Ecto neural progenitor cell (in vitro differentiated cells): ENCODE measurements at regions not wholly inside any gene's neighbourhood (a gene's known extent, or its start where the extent isn't known, plus 50 kb on each side); places are given as distances from the start of the nearest gene placed in this dataset.
"Not testable (repeated sequence)": the region's sequence is repeated elsewhere in the genome, so short reads cannot be mapped to it uniquely, and the experiment has no call there.

ENCODE experiments used
- DNase-seq: peaks from one replicate; pipeline ENCODE4 v3.0.0-alpha.2; 2018; ENCODE audit warnings: low spot score

DNA sequence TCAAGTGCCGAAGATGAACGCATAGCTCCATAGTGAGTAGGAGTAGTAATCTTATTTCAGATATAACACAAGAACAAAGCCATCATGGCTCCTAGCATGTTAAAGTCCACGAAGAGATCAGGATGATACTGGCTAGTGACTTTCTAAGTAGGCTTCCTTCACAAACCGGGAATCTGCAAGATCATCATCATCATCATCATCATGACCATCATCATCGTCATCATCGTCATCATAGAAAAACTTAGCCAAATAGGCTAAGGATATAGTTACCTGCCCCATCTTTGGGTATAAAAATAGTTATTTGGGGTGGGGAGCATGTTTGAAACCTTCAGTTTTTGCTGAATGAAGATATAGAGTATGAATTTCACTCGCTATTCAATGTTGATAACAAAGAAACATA is 57.9 kb downstream of the PYDC2 start:
- DNase-seq = no peak

DNA sequence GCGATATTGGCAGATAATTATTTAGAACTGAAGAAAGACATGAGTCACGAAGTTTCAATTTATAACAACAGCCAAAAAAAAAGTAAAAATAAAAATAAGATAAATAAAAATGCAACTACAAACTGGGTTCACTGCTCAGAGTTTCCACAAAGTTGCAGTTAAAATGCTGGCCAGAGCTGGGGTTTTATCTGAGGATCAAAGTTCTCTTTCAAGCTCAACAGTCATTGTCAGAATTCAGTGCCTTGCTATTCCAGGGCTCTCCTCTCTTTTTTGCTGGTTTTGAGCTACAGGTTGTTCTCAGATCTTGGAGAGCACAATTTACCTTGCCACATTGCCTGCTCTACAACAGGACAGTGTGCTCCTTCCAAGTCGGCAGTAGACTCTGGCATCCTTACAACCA is 60.1 kb downstream of the PYDC2 start:
- no peak for DNase-seq

DNA sequence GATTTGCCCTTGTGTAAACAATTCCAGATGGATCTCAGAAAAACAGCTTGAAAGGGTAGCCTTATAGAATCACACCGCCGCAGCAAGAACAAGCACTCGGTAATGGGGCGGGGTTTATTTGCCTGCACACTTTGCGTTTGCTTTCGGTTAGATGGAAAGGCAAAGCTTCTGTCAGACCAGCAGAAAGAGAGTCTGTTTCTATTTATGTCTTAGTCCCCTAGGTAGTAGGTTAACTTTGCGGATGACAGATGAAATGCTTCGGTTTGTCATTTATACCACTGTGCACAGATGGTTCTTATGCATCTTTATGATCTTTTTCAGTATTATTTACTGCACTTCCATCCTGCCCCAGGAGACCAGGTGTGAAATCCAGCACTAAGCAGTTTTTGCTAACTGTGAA is 62.2 kb downstream of the PYDC2 start:
- DNase-seq = no peak

DNA sequence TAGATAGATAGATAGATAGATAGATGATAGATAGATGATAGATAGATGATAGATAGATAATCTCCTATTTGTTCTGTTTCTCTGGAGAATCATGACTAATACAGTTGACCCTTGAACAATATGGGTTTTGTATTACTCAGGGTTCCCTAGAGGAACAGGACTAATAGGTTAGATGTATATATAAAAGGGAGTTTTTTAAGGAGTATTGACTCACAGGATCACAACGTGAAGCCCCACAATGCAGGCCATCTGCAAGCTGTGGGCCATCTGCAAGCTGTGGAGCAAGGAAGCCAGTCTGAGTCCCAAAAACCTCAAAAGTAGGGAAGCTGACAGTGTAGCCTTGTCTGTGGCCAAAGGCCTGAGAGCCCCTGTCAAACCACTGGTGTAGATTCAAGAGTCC is 67.6 kb downstream of the PYDC2 start:
- DNase-seq = no peak

DNA sequence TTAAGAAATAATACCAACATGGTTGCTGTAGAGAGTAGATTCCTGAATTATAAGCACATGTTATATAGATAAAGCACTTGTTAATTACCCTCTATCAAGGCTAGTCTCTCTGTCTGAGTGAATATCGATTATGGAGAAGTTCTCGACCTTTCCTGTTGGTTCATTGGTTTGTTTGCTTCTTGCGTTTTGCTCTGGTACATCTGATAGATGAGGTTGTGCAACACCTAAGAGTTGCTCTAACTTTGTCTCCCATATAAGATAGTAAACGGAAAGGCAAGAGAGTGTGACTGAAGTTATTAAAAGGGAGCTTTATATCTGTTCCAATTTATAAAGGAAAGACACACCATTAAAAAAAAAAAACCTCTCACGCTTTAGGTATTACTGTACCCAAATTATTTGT is 69.0 kb downstream of the PYDC2 start:
- no peak for DNase-seq

DNA sequence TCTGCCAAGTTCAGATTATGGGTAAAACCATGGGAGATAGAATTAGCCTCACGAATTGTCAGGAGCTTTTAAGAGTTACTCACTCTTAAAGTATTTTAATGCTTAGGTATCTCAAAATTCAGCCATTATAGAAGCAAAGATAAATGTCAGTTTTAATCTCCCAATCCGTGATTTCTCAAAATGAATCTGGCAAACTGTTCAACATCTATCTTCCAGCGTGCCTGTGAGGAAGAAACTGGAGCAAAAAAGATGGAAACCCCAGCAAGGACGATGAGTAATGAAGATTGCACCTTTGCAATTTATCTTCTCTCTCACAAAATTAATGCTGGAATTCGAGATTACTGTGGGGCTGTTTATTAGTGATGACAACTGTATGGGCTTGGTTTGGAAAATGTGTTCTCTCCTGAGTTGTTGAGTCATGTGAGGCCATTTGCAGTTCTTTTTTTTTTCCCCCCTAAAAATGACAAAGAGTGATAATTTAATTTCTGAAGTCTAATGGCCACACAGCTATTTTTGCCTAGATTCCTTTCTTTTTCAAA is 70.5 kb downstream of the PYDC2 start:
- DNase-seq = no peak

DNA sequence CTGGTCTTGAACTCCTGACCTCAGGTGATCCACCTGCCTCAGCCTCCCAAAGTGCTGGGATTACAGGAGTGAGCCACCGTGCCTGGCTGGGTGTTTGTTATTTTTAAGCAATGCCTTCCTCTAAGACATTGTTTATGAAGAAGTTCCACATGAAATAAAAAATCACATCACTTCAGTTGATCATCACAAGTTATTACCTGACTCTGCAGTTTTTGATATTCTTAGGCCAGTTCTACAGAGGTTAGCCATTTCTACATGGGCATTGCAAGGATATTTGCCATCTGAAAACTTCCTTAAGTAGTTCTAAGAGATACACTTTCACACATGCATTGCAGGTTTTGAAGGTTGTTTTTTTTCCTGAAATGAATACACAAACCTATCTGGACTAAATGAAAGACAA is 82.1 kb downstream of the PYDC2 start:
- no peak for DNase-seq

DNA sequence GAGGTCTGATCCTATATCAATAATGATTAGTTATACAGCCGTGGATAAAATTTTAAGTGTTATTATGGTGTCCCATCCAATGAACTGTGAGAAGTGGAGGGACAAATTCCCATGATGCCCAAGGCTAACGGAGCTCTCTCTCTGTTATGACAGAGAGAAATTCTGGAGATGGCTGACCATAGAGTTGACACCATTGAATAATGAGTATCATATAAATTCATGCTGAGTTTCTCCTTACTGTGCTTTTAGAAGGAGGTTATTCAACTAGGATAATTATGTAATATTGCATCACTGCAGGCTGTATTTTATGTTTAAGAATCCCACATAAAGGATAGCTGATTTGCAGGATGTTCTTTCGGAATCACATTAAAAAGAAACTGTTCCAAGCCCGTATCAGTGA is 82.9 kb downstream of the PYDC2 start:
- no peak for DNase-seq

DNA sequence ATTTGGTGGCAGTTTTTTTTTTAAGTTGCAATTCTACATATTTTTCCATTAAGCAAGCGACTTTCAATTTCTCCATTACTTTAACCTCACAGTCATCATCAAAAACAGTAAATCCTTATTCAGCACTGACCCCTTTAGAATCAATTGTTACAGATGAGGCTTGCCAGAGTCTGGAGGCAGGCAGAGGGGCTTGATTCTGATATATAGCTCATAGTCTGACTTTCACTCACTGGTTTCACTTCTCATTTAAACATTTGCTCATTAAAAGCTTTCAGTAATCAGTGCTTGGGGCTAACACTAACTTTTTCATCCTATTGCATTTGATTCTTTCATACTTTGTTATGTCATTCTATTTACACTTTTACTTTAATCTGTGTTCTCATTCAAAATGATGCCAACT is 88.4 kb downstream of the PYDC2 start:
- no peak for DNase-seq

DNA sequence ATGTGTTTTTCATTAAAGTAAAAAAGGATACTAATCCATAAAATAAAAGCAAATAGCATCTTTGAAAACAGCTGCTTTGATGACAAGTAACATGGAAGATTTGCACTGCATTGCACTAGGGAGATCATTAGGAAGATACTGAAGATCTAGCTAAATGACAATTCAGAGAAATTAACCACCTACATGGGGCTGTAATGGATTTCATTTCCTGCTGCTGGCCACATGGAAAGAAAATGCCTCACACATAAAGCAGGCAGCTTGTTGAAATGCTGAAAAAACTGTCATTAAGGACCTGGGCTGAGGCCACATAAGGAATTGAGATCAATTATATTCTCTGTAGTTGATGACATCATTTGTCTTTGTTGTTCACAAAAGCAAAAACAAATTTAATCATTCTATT is 94.1 kb downstream of the PYDC2 start:
- DNase-seq = no peak

DNA sequence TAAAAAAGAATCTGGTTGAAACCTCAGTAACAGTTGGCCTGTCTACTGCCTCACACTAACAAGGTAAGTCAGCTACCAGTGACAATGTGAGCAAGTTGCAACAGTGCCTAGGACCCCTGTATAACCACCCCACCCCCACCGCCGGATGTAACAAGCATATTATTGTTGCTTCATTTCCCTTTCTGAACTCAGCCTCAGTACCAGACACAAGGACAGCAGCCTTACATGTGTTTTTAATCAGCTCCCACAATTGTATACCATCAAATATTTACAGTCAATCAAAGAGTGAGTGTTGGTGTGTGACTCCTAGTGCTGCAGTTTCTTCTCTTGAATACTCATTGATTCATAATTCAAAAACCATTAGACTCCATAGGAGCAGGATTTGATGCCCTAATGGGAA is 96.4 kb downstream of the PYDC2 start:
- DNase-seq = no peak

DNA sequence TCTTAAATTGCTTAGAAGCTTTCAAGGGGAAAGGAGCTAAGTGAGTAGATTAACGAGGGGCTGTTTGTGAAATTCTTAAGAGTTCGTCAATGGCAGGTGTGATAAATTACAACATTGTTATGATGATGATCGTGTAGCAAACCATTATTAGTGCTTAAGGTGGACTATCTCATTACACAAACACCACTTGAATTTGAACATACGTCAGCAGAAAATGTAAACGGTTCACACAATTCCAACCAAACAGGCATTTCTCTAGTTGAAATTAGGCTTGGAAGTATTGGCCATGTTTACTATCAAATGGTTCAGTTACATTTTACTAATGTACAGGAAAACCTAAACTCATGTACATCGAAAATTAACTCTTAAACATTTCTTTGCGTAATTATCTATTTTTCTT is 102.8 kb downstream of the PYDC2 start:
- no peak for DNase-seq

DNA sequence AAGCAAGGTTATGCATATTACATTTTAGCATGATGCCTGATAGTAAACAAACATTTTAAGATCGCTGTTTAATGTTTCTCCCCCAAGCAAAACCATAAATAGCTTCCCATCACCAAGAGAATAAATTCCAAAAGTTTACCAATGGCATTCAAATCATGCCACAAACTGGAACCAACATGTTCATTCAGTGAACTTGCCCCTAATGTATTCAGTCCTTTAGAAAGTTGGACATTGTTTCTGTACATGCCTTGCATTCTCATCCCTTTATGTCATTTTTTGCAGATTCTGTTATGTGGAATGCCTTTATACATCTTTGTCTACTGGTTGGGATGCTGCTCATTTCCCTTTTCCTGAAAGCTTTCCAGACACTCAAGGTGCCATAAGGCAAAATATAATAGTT is 105.5 kb downstream of the PYDC2 start:
- DNase-seq = no peak

DNA sequence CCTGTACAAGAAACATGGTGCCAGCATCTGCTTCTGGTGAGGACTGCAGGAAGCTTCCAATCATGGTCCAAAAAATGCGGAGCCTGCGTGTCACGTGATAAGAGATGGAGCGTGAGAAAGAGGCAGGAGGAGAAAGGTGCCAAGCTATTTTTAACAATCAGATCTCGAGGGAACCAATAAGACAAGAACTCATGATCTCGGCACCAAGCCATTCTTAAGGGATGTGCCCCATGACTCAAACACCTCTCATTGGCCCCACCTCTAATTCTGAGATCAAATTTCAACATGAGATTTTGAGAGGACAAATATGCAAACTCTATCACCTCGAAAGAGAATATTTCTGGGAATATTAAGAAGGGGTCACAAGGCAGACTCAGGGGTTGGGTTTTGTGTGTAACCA is 107.2 kb downstream of the PYDC2 start:
- DNase-seq = no peak

DNA sequence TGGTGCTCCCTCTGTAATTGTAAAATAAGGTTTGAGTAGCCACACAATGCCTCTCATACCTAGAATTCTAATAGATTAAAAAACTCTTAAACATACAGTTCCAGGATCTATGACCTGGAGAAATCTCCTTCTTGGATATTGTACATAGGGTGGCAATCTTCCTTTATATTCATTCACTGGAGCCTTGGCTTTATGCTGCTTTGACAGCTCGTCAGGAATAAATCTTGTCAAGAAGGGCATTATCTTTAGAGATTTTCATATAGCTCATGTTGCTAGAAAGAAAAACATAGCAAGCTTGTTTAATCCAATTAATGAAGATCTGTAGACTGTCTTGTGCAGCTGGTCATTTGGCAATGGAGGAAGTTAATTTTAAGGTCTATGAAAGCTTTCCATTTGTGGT is 131.1 kb downstream of the PYDC2 start:
- DNase-seq = no peak

DNA sequence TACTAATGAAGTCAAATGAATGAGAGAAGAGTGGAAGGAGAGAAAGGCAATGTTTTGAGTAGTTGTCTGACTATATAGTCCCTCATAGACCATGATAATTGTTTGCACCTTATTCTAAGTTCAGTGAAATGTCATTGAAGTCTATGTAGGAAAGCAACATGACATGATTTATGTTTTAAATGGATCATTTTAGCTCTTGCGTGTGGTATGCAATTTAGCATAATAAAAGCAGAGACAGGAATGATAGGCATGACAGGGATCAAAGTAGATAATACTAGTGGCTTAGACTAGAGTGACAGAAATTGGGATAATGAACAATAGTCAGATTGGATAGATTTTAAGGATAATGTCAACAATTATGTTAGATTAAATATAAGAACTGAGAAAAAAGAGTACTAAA is 132.5 kb downstream of the PYDC2 start:
- no peak for DNase-seq

DNA sequence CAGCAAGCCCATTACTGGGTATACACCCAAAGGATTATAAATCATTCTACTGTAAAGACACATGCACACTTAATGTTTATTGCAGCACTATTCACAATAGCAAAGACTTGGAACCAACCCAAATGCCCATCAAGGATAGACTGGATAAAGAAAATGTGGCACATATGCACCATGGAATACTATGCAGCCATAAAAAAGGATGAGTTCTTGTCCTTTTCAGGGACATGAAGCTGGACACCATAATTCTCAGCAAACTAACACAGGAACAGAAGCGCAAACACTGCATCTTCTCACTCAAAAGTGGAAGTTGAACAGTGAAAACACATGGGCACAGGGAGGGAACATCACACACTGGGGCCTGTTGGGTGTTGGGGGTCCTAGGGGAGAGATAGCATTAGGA is 154.5 kb downstream of the PYDC2 start:
- not testable (repeated sequence) for DNase-seq

DNA sequence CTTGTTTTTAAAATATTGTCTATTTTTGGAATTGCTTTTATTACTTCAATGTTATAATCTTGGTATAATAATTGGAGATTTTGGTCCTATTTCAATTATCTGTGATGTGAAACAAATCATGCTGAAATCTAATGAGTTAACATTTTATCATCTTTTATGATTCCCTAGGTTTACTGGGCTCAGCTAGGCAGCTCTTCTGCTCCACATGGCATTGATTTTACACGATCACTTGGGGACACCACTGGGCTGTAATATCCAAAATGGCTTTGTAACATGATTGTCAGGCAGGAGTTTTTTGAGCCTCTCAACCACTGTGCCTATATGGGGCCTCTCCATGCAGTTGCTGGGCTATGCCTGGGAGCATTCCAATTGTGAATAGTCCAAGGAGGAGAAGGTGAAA is 163.3 kb downstream of the PYDC2 start:
- DNase-seq = no peak

DNA sequence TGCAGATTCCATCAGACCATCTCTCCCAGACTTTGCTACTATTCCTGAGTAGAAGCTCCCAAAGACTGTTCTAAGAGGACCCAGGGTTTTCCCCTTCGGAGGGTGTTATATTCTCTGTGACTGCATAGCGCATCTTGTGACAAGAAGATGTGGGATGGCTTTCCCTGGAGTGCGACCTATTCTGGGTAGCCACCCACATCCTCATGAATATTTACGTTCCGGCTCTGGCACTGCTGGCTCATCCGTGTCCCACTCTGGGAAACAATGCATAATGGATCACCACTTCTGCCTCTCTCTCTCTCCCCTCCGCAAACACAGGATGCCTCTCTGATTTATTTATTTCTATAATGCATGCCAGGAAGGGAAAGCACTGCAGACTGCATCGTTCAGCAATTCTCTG is 166.1 kb downstream of the PYDC2 start:
- no peak for DNase-seq

DNA sequence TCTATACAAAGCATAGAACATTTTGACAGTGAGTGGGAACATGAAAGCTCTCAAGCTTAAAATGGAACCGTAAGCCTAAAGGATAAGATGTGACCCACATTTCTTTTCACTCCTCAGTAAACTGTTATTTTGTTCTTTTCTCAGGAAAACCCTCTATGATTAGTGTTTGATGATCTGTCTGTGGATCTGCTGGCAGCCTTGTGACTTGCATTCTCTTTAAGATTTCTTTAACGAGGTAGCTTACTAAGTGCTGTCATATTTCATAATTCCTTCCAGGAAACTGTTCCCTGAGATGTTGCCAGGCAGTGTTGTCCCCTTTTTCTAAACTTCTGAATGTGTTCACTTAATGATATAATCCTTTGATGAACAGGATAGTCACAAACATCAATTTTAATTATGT is 167.6 kb downstream of the PYDC2 start:
- no peak for DNase-seq

DNA sequence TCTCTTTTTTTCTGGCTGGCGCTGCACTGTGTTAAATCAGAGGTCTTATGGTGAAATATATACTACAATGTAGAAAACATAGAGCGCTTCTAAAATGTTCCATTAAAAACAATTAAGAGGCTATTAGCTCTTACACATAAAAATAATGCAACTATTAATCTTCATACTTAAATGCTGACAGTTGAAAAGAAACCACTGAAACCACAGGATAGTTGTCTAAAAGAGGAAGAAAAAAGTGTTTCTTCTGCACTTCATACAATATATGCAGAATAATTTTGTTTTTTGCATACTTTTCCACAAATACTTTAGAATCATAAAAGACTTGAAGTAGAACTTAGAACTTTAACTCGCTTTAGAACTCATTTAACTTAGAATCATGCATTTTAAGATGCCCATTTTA is 170.5 kb downstream of the PYDC2 start:
- no peak for DNase-seq

DNA sequence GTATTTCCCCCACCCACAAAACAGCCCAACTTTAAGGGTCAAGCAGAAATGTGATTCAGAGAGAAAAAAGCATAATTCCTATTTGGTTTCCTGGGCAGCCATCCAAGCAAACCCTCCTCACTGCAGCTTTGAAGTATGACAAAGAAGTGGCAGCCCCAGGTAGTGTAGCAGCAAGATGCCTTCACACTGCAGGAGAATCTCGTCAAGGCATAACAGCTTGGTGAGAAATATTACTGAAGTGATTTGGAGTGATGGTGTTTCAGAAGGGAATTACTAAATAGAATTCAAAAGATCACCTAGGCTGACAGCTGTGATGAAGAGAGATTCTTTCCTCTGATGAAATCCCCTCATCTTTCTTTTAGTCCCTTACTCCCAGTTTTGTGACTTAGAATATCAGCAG is 173.9 kb downstream of the PYDC2 start:
- DNase-seq = no peak

DNA sequence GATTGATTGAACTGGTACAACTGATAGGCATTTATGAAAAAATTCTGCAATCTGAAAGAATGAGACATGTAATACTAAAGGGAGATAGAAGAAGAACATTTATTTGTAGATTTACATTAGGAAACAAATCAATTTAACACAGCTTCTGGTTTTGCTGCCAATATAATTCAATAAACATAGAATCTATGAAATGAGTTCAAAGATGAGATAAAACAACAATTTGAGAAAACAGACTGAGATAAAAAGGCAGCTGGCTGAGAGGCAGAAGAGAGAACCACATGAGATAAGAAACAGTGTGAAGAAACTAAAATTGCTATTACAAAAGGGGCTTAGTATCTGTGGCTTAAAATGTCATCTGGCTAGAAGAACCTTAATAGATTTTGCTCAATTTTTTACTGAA is 176.6 kb downstream of the PYDC2 start:
- no peak for DNase-seq

DNA sequence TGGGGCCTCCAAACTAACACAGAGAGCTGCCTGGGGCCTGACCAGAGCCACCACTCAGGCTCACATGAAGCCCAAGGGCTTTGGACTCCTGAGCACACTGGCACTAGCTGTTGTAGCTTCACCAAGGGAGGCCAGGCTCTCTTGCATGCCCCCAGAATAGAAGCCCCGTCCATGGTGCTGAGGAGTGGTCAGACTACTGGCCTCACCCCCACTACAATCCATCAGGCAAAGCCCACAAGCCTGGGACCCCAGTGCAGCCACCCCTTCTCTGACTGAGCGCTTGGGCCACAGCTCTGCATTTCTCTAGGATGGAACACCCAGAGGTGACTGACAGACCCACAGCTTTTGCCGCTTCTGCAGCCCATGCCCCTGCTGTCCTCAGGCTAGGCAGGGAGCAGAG is 180.8 kb downstream of the PYDC2 start:
- DNase-seq = no peak

DNA sequence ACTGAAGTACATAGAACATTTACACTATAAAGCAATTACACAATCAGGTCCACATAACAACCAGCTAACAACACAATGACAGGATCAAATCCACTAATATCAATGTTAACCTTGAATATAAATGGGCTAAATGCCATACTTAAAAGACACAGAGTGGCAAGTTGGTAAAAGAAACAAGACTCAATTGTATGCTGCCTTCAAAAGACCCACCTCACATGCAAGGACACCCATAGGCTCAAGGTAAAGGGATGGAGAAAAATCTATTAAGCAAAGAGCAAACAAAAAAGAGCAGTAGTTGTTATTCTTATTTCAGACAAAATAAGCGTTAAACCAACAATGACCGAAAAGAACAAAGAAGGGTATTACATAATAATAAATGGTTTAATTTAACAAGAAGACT is 183.3 kb downstream of the PYDC2 start:
- no peak for DNase-seq
